ENCODE measurements at regions not wholly inside any gene's neighbourhood (a gene's known extent, or its start where the extent isn't known, plus 50 kb on each side); places are given as distances from the start of the nearest gene placed in this dataset.

- TF ChIP-seq CTCF (IDR thresholded peaks at IDR 0.05), result no peak
- TF ChIP-seq POLR2A (IDR thresholded peaks at IDR 0.05), result no peak
Measured at GRCh38 chr6:144697801-144698200, 412.7 kb downstream of the UTRN start.
